B cell (primary cell): ENCODE measurements at regions not wholly inside any gene's neighbourhood (a gene's known extent, or its start where the extent isn't known, plus 50 kb on each side); places are given as distances from the start of the nearest gene placed in this dataset.

ENCODE experiments used
- CTCF ChIP-seq: fragments of 200-600 bp; IDR thresholded peaks from one replicate; pipeline ENCODE4 v1.8.0; 2022; ENCODE audit warnings: antibody characterized with exemption, mild to moderate bottlenecking
- EZH2 ChIP-seq: IDR thresholded peaks from 2 replicates; pipeline ENCODE4 v1.6.1; 2012; ENCODE audit warnings: borderline replicate concordance, low read depth, mild to moderate bottlenecking, moderate library complexity, low read length; ENCODE audit not compliant: insufficient read depth, poor library complexity, severe bottlenecking

- TF ChIP-seq CTCF, result no peak
- no peak for TF ChIP-seq EZH2
Observed at GRCh38 chr11:38795027-38795426, 2197.0 kb upstream of the RAG2 start.
